ENCODE measurements at regions not wholly inside any gene's neighbourhood (a gene's known extent, or its start where the extent isn't known, plus 50 kb on each side); places are given as distances from the start of the nearest gene placed in this dataset.
A peak's percentile ranks its signal among the peaks of the same experiment; 100 is the strongest.

- Histone ChIP-seq H3K9ac (ENCODE audit: insufficient read depth, low read length) (no peak overlapping the region), H3K4me2 (ENCODE audit: extremely low read depth, insufficient read depth, low read length) (no peak overlapping the region), H2AFZ (ENCODE audit: low read length) (no peak overlapping the region), H3K9me3 (ENCODE audit: control insufficient read depth, insufficient read depth, low read depth, low read length) (no peaks in the 10 kb centered on the region), H3K36me3 (ENCODE audit: control insufficient read depth, insufficient read depth, low read length) (no peaks in the 10 kb centered on the region), H3K4me1 (ENCODE audit: control insufficient read depth, extremely low read depth, insufficient read depth, low read length) (peaks cover 4% of the 10 kb centered on the region), H4K20me1 (ENCODE audit: control insufficient read depth, extremely low read depth, insufficient read depth, low read length) (no peaks in the 10 kb centered on the region), H3K27me3 (ENCODE audit: control insufficient read depth, insufficient read depth, low read length) (no peaks in the 10 kb centered on the region), H3K79me2 (ENCODE audit: control insufficient read depth, insufficient read depth, low read length) (no peaks in the 10 kb centered on the region), H3K27ac (ENCODE audit: insufficient read depth, low read length) (no peak overlapping the region), H3K4me3 (replicated peaks in 1 of 4; ENCODE audit: control extremely low read depth in 1 of 4, insufficient read depth in 1 of 4, low read depth in 3 of 4, low read length in 4 of 4) (no peak overlapping the region)
- DNase-seq (ENCODE audit: low read depth in 2 of 2), result peak; percentile 73 to 76
- TF ChIP-seq CTCF (conservative IDR thresholded peaks at IDR 0.05 in 1 of 2, IDR thresholded peaks at IDR 0.05 in 1 of 2; ENCODE audit: low read depth in 1 of 2, low read length in 2 of 2), result peak in 1 of 2 donors; percentile 35
- no peak for TF ChIP-seq EZH2 (IDR thresholded peaks at IDR 0.05; ENCODE audit: low read length, missing control alignments)
These were observed 122.7 kb upstream of the PRNP start for GRCh38 chr20:4563534-4563933.

- Histone ChIP-seq H3K36me3 (ENCODE audit: control insufficient read depth, insufficient read depth, low read length) (no peaks in the 10 kb centered on the region), H3K27me3 (ENCODE audit: control insufficient read depth, insufficient read depth, low read length) (no peaks in the 10 kb centered on the region), H3K4me3 (replicated peaks in 1 of 4; ENCODE audit: control extremely low read depth in 1 of 4, insufficient read depth in 1 of 4, low read depth in 3 of 4, low read length in 4 of 4) (no peak overlapping the region), H2AFZ (ENCODE audit: low read length) (no peak overlapping the region), H4K20me1 (ENCODE audit: control insufficient read depth, extremely low read depth, insufficient read depth, low read length) (no peaks in the 10 kb centered on the region), H3K9ac (ENCODE audit: insufficient read depth, low read length) (no peak overlapping the region), H3K79me2 (ENCODE audit: control insufficient read depth, insufficient read depth, low read length) (no peaks in the 10 kb centered on the region), H3K4me2 (ENCODE audit: extremely low read depth, insufficient read depth, low read length) (no peak overlapping the region), H3K4me1 (ENCODE audit: control insufficient read depth, extremely low read depth, insufficient read depth, low read length) (peaks cover 4% of the 10 kb centered on the region), H3K27ac (ENCODE audit: insufficient read depth, low read length) (no peak overlapping the region), H3K9me3 (ENCODE audit: control insufficient read depth, insufficient read depth, low read depth, low read length) (no peaks in the 10 kb centered on the region)
- peak in 1 of 2 donors; percentile 46 for DNase-seq (ENCODE audit: low read depth in 2 of 2)
- TF ChIP-seq EZH2 (IDR thresholded peaks at IDR 0.05; ENCODE audit: low read length, missing control alignments) (no peak), CTCF (conservative IDR thresholded peaks at IDR 0.05 in 1 of 2, IDR thresholded peaks at IDR 0.05 in 1 of 2; ENCODE audit: low read depth in 1 of 2, low read length in 2 of 2) (no peak)
These were observed 123.2 kb upstream of the PRNP start for GRCh38 chr20:4563031-4563430.

DNA sequence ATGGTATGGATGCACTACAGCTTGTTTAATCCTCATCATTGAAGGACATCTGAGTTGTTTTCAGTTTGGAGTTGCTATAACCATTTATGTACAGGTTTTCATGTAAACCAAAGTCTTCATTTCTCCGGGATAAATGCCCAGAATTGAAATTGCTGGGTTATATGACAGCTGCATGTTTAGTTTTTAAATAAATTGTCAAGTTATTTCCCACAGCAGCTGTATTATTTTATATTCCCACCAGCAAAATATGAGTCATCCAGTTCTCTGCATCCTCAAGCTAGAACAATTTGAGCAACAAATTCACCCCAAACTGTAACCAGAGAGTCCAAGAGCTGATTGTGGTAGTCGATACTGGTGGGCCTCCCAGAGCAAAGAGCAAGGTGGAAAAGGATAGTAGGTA is 125.6 kb upstream of the PRNP start:
- H3K9me3 ChIP-seq (ENCODE audit: control insufficient read depth, insufficient read depth, low read depth, low read length), result no peaks in the 10 kb centered on the region
- no peaks in the 10 kb centered on the region for H4K20me1 ChIP-seq (ENCODE audit: control insufficient read depth, extremely low read depth, insufficient read depth, low read length)
- H3K27me3 ChIP-seq (ENCODE audit: control insufficient read depth, insufficient read depth, low read length), result no peaks in the 10 kb centered on the region
- H3K79me2 ChIP-seq (ENCODE audit: control insufficient read depth, insufficient read depth, low read length), result no peaks in the 10 kb centered on the region
- DNase-seq (ENCODE audit: low read depth in 2 of 2), result peak; percentile 30 to 97
- H3K36me3 ChIP-seq (ENCODE audit: control insufficient read depth, insufficient read depth, low read length), result no peaks in the 10 kb centered on the region
- H3K27ac ChIP-seq (ENCODE audit: insufficient read depth, low read length), result no peak overlapping the region
- no peak overlapping the region for H3K4me2 ChIP-seq (ENCODE audit: extremely low read depth, insufficient read depth, low read length)
- H2AFZ ChIP-seq (ENCODE audit: low read length), result no peak overlapping the region
- no peak overlapping the region for H3K9ac ChIP-seq (ENCODE audit: insufficient read depth, low read length)
- no peak for TF ChIP-seq CTCF (conservative IDR thresholded peaks at IDR 0.05 in 1 of 2, IDR thresholded peaks at IDR 0.05 in 1 of 2; ENCODE audit: low read depth in 1 of 2, low read length in 2 of 2)
- no peak for TF ChIP-seq EZH2 (IDR thresholded peaks at IDR 0.05; ENCODE audit: low read length, missing control alignments)
- no peak overlapping the region for H3K4me3 ChIP-seq (replicated peaks in 1 of 4; ENCODE audit: control extremely low read depth in 1 of 4, insufficient read depth in 1 of 4, low read depth in 3 of 4, low read length in 4 of 4)
- peaks cover 7% of the 10 kb centered on the region for H3K4me1 ChIP-seq (ENCODE audit: control insufficient read depth, extremely low read depth, insufficient read depth, low read length)

Measured in fibroblast of lung (primary cell).